Transverse colon (tissue), 4 donors: ENCODE measurements at regions not wholly inside any gene's neighbourhood (a gene's known extent, or its start where the extent isn't known, plus 50 kb on each side); places are given as distances from the start of the nearest gene placed in this dataset.

Source experiments
- DNase-seq: peaks from one replicate; pipeline ENCODE4 v3.0.0-alpha.2; 2019
- H3K27ac ChIP-seq, 4 donors: fragments of 200-600 bp; sonication (generic); 2 replicates each; pipeline ENCODE4 v1.5.1; 2016 to 2018; ENCODE audit warnings: inconsistent platforms in 4 of 4
- H3K27me3 ChIP-seq: fragments of 200-600 bp; sonication (generic); 2 replicates; pipeline ENCODE4 v1.5.1; 2017; ENCODE audit warnings: inconsistent platforms
- H3K36me3 ChIP-seq, 4 donors: fragments of 200-600 bp; sonication (generic); 2 replicates each; pipeline ENCODE4 v1.5.1; 2017 to 2019; ENCODE audit warnings: inconsistent platforms in 4 of 4
- H3K4me1 ChIP-seq, 4 donors: fragments of 200-600 bp; sonication (generic); 2 replicates each; pipeline ENCODE4 v1.5.1; 2017 to 2020; ENCODE audit warnings: inconsistent platforms in 4 of 4
- H3K4me3 ChIP-seq, 4 donors: fragments of 200-600 bp; sonication (generic); 1 replicate in 1 of 4; 2 replicates in 3 of 4; pipeline versions ENCODE4 v1.5.1 to v1.6.1; 2017 to 2019; ENCODE audit warnings: inconsistent platforms in 4 of 4
- H3K9me3 ChIP-seq, 2 donors: fragments of 200-600 bp; sonication (generic); 2 replicates each; pipeline ENCODE4 v1.5.1; 2017 to 2019; ENCODE audit warnings: inconsistent platforms in 2 of 2
- CTCF ChIP-seq, 5 experiments: fragments of 200-600 bp in 3 of 5; fragments of 450-650 bp in 2 of 5; sonication (generic) in 3 of 5; IDR thresholded peaks; 1 replicate in 2 of 5; 2 replicates in 3 of 5; pipeline ENCODE4 v1.5.1; 2016 to 2017; ENCODE audit warnings: antibody characterized with exemption in 5 of 5, inconsistent platforms in 3 of 5, mild to moderate bottlenecking in 2 of 5, moderate library complexity in 1 of 5
- EP300 ChIP-seq: sonication (generic); formaldehyde crosslinking; IDR thresholded peaks from one replicate; pipeline ENCODE4 v1.6.1; 2017; ENCODE audit warnings: antibody characterized with exemption, low read depth
- POLR2A ChIP-seq: fragments of 450-650 bp; IDR thresholded peaks from one replicate; pipeline ENCODE4 v1.6.1; 2016; ENCODE audit warnings: antibody characterized with exemption, mild to moderate bottlenecking, moderate library complexity
- POLR2AphosphoS5 ChIP-seq, 3 donors: sonication (generic); formaldehyde crosslinking; IDR thresholded peaks; one replicate each; pipeline ENCODE4 v1.6.1; 2016; ENCODE audit warnings: antibody characterized with exemption in 3 of 3
- WGBS, 2 donors: methylation state at CpG; one replicate each; pipeline ENCODE4 v1.1.5; 2018; ENCODE audit warnings: low coverage in 1 of 2; 5-methylcytosine and 5-hydroxymethylcytosine counted together
- in situ Hi-C, 4 donors: fragments of 200-750 bp; cut with MboI; loops; one replicate each; pipeline versions ENCODE4 v1.15.0 to v1.15.1; 2017; ENCODE audit warnings: low sequenced_read_pairs in 3 of 4, low pct_ligation_motif_present in 1 of 4, low pct_unique_long_range_greater_than_20kb in 1 of 4
- intact Hi-C: fragments of 100-400 bp; cut with DNase I; formaldehyde crosslinking; loops from one replicate; pipeline ENCODE4 v1.15.1; 2023; ENCODE audit warnings: low total_unique reads

GRCh38 chr7:55275291-55276200 lies 89.6 kb upstream of the LANCL2 start:
- H3K36me3 ChIP-seq, result no peaks in the 10 kb centered on the region
- H3K27ac ChIP-seq, result no peak overlapping the region
- no peaks in the 10 kb centered on the region for H3K4me1 ChIP-seq
- TF ChIP-seq POLR2AphosphoS5 (IDR thresholded peaks at IDR 0.05) (no peak), POLR2A (no peak), EP300 (no peak), CTCF (IDR thresholded peaks at IDR 0.05) (no peak)
- no peak overlapping the region for H3K4me3 ChIP-seq
- no peaks in the 10 kb centered on the region for H3K27me3 ChIP-seq
- H3K9me3 ChIP-seq, result no peaks in the 10 kb centered on the region
- intact Hi-C loops (no loop called here), in situ Hi-C loops (loop anchor here in 3 of 4 donors (10.0 to 25.0 kb wide), 3 partner anchors 137 to 312 kb away; no protein-coding TSS in a partner anchor)
- WGBS, 2 donors, result 20 to 64% methylated on average over 1 to 8 of the region's 9 CpGs
- DNase-seq, result no peak

- in situ Hi-C loops, result loop anchor here in 3 of 4 donors (10.0 to 25.0 kb wide), 3 partner anchors 136 to 311 kb away; no protein-coding TSS in a partner anchor
- DNase-seq, result no peak
- H3K4me3 ChIP-seq, result no peak overlapping the region
- H3K4me1 ChIP-seq, result no peaks in the 10 kb centered on the region
- H3K9me3 ChIP-seq, result no peaks in the 10 kb centered on the region
- H3K27me3 ChIP-seq, result no peaks in the 10 kb centered on the region
- intact Hi-C loops, result no loop called here
- no peak overlapping the region for H3K27ac ChIP-seq
- no peak for TF ChIP-seq EP300
- no peak for TF ChIP-seq POLR2AphosphoS5 (IDR thresholded peaks at IDR 0.05)
- no peak for TF ChIP-seq CTCF (IDR thresholded peaks at IDR 0.05)
- TF ChIP-seq POLR2A, result no peak
- 75 to 81% methylated on average over 5 to 9 of the region's 9 CpGs for WGBS, 2 donors
- H3K36me3 ChIP-seq, result no peaks in the 10 kb centered on the region
Measured at GRCh38 chr7:55276572-55277295, 88.4 kb upstream of the LANCL2 start.

GRCh38 chr7:55277916-55278315 lies 87.2 kb upstream of the LANCL2 start:
- no peaks in the 10 kb centered on the region for H3K9me3 ChIP-seq
- DNase-seq, result no peak
- WGBS, 2 donors, result 69 to 75% methylated on average over 2 to 5 of the region's 6 CpGs
- TF ChIP-seq EP300, result no peak
- no peak for TF ChIP-seq POLR2A
- TF ChIP-seq CTCF (IDR thresholded peaks at IDR 0.05), result no peak
- no peak for TF ChIP-seq POLR2AphosphoS5 (IDR thresholded peaks at IDR 0.05)
- H3K27ac ChIP-seq, result no peak overlapping the region
- H3K36me3 ChIP-seq, result no peaks in the 10 kb centered on the region
- no peak overlapping the region for H3K4me3 ChIP-seq
- no peaks in the 10 kb centered on the region for H3K4me1 ChIP-seq
- intact Hi-C loops, result no loop called here
- H3K27me3 ChIP-seq, result no peaks in the 10 kb centered on the region
- in situ Hi-C loops, result loop anchor here in 3 of 4 donors (10.0 to 25.0 kb wide), 3 partner anchors 134 to 309 kb away; no protein-coding TSS in a partner anchor

GRCh38 chr7:55278321-55278720 lies 86.8 kb upstream of the LANCL2 start:
- H3K9me3 ChIP-seq, result no peaks in the 10 kb centered on the region
- WGBS, 2 donors, result 77 to 90% methylated on average over 8 to 9 of the region's 9 CpGs
- no peaks in the 10 kb centered on the region for H3K27me3 ChIP-seq
- no peak for DNase-seq
- H3K27ac ChIP-seq, result no peak overlapping the region
- in situ Hi-C loops (loop anchor here in 3 of 4 donors (10.0 to 25.0 kb wide), 3 partner anchors 134 to 309 kb away; no protein-coding TSS in a partner anchor), intact Hi-C loops (no loop called here)
- no peak for TF ChIP-seq POLR2A
- no peak for TF ChIP-seq CTCF (IDR thresholded peaks at IDR 0.05)
- TF ChIP-seq POLR2AphosphoS5 (IDR thresholded peaks at IDR 0.05), result no peak
- TF ChIP-seq EP300, result no peak
- no peak overlapping the region for H3K4me3 ChIP-seq
- H3K4me1 ChIP-seq, result no peaks in the 10 kb centered on the region
- no peaks in the 10 kb centered on the region for H3K36me3 ChIP-seq
